WTC11 (cell line): ENCODE measurements at regions not wholly inside any gene's neighbourhood (a gene's known extent, or its start where the extent isn't known, plus 50 kb on each side); places are given as distances from the start of the nearest gene placed in this dataset.

Source experiments
- ATAC-seq: fragments of 200-7000 bp; cut with Tn5 transposase; 2 replicates; pipeline ENCODE4 v1.10.0; 2021; ENCODE audit warnings: mild to moderate bottlenecking, moderate library complexity
- CTCF ChIA-PET: fragments of 300-600 bp; sonication (Branson Sonifier 250); formaldehyde crosslinking; loops from one replicate; lab custom pipeline; 2021; ENCODE audit warnings: antibody characterized with exemption; lab: Charles Lee
- POLR2A ChIA-PET: fragments of 350-600 bp; sonication (Branson Sonifier 250); formaldehyde crosslinking; loops from one replicate; lab custom pipeline; 2021; ENCODE audit warnings: antibody characterized with exemption; lab: Charles Lee
- DNase-seq: peaks from one replicate; pipeline ENCODE4 v3.0.0; 2021; ENCODE audit warnings: low spot score
- H3K27ac Mint-ChIP-seq: 2 replicates; pipeline ENCODE4 v1.8.0; 2021; ENCODE audit warnings: mixed read lengths
- H3K27me3 Mint-ChIP-seq: 2 replicates; pipeline ENCODE4 v1.8.0; 2021; ENCODE audit warnings: low read depth, mild to moderate bottlenecking, moderate library complexity, mixed read lengths
- H3K36me3 Mint-ChIP-seq: 2 replicates; pipeline ENCODE4 v1.8.0; 2021; ENCODE audit warnings: mixed read lengths
- H3K4me1 Mint-ChIP-seq: 2 replicates; pipeline ENCODE4 v1.8.0; 2022; ENCODE audit warnings: mixed read lengths
- H3K4me3 Mint-ChIP-seq: 2 replicates; pipeline ENCODE4 v1.8.0; 2021; ENCODE audit warnings: mild to moderate bottlenecking, moderate library complexity, mixed read lengths
- H3K9me3 Mint-ChIP-seq: 2 replicates; pipeline ENCODE4 v1.8.0; 2021; ENCODE audit warnings: mixed read lengths
- AR ChIP-seq: fragments of 250-450 bp; sonication (Bioruptor Pico); IDR thresholded peaks from 2 replicates; pipeline ENCODE4 v1.9.0; 2021; ENCODE audit warnings: mild to moderate bottlenecking
- ATF2 ChIP-seq: sonication (generic); formaldehyde crosslinking; IDR thresholded peaks from 2 replicates; pipeline ENCODE4 v1.8.1; 2022; ENCODE audit warnings: low read depth, missing genetic modification reagents, borderline replicate concordance
- CBFB ChIP-seq: sonication (generic); formaldehyde crosslinking; IDR thresholded peaks from 2 replicates; pipeline ENCODE4 v1.8.1; 2022; ENCODE audit warnings: mild to moderate bottlenecking, low read depth, missing genetic modification reagents
- CREB1 ChIP-seq: sonication (generic); formaldehyde crosslinking; IDR thresholded peaks from 2 replicates; pipeline ENCODE4 v1.8.0; 2023; ENCODE audit warnings: mild to moderate bottlenecking, missing genetic modification reagents
- E2F1 ChIP-seq: sonication (generic); formaldehyde crosslinking; IDR thresholded peaks from 2 replicates; pipeline ENCODE4 v1.8.0; 2022; ENCODE audit warnings: mild to moderate bottlenecking, missing genetic modification reagents
- E2F4 ChIP-seq: sonication (generic); formaldehyde crosslinking; IDR thresholded peaks from 2 replicates; pipeline ENCODE4 v1.8.1; 2022; ENCODE audit warnings: low read depth, mild to moderate bottlenecking, moderate library complexity, missing genetic modification reagents, borderline replicate concordance
- ESRRA ChIP-seq: sonication (generic); formaldehyde crosslinking; IDR thresholded peaks from 2 replicates; pipeline ENCODE4 v1.8.1; 2022; ENCODE audit warnings: mild to moderate bottlenecking, missing genetic modification reagents, borderline replicate concordance
- FOXP1 ChIP-seq: sonication (generic); formaldehyde crosslinking; IDR thresholded peaks from 2 replicates; pipeline ENCODE4 v1.8.0; 2022; ENCODE audit warnings: missing genetic modification reagents, mild to moderate bottlenecking, moderate library complexity, borderline replicate concordance
- GRHL2 ChIP-seq: fragments of 250-450 bp; sonication (Bioruptor Pico); IDR thresholded peaks from 2 replicates; pipeline ENCODE4 v1.8.0; 2022; ENCODE audit warnings: mild to moderate bottlenecking, moderate library complexity; ENCODE audit not compliant: insufficient replicate concordance, severe bottlenecking
- HMGA2 ChIP-seq: fragments of 250-450 bp; sonication (Bioruptor Pico); IDR thresholded peaks from 2 replicates; pipeline ENCODE4 v1.4.0; 2021; ENCODE audit warnings: mild to moderate bottlenecking, moderate library complexity
- IRF1 ChIP-seq: sonication (generic); formaldehyde crosslinking; IDR thresholded peaks from 2 replicates; pipeline ENCODE4 v1.8.0; 2023; ENCODE audit warnings: missing genetic modification reagents
- MXD4 ChIP-seq: fragments of 250-450 bp; sonication (Bioruptor Pico); IDR thresholded peaks from 2 replicates; pipeline ENCODE4 v1.8.0; 2021; ENCODE audit warnings: mild to moderate bottlenecking, moderate library complexity, borderline replicate concordance
- NR3C1 ChIP-seq: sonication (generic); formaldehyde crosslinking; conservative IDR thresholded peaks from 2 replicates; pipeline ENCODE4 v1.8.1; 2023; ENCODE audit warnings: low read depth, mild to moderate bottlenecking, missing genetic modification reagents
- PREB ChIP-seq: sonication (generic); formaldehyde crosslinking; IDR thresholded peaks from 2 replicates; pipeline ENCODE4 v1.8.1; 2022; ENCODE audit warnings: mild to moderate bottlenecking, missing genetic modification reagents, moderate library complexity, borderline replicate concordance
- RORB ChIP-seq: fragments of 250-450 bp; sonication (Bioruptor Pico); IDR thresholded peaks from 2 replicates; pipeline ENCODE4 v1.9.0; 2021; ENCODE audit warnings: mild to moderate bottlenecking
- SMAD4 ChIP-seq: sonication (generic); formaldehyde crosslinking; IDR thresholded peaks from 2 replicates; pipeline ENCODE4 v1.8.0; 2022; ENCODE audit warnings: mild to moderate bottlenecking, missing genetic modification reagents
- USF1 ChIP-seq: sonication (generic); formaldehyde crosslinking; IDR thresholded peaks from 2 replicates; pipeline ENCODE4 v1.8.0; 2022; ENCODE audit warnings: mild to moderate bottlenecking, missing genetic modification reagents
- ZBTB21 ChIP-seq: sonication (generic); formaldehyde crosslinking; IDR thresholded peaks from 2 replicates; pipeline ENCODE4 v1.8.1; 2023; ENCODE audit warnings: mild to moderate bottlenecking, missing genetic modification reagents, borderline replicate concordance
- ZNF396 ChIP-seq: fragments of 250-450 bp; sonication (Bioruptor Pico); IDR thresholded peaks from 2 replicates; pipeline ENCODE4 v1.8.0; 2021; ENCODE audit warnings: mild to moderate bottlenecking, moderate library complexity, borderline replicate concordance
- ZNF416 ChIP-seq: fragments of 250-450 bp; sonication (Bioruptor Pico); IDR thresholded peaks from 2 replicates; pipeline ENCODE4 v1.9.0; 2021; ENCODE audit warnings: mild to moderate bottlenecking, inconsistent platforms
- ZNF423 ChIP-seq: fragments of 250-450 bp; sonication (Bioruptor Pico); IDR thresholded peaks from 2 replicates; pipeline ENCODE4 v2.1.2; 2022; ENCODE audit warnings: mild to moderate bottlenecking, moderate library complexity
- ZNF532 ChIP-seq: fragments of 250-450 bp; sonication (Bioruptor Pico); IDR thresholded peaks from 2 replicates; pipeline ENCODE4 v1.9.0; 2021; ENCODE audit warnings: mild to moderate bottlenecking, borderline replicate concordance
- ZNF671 ChIP-seq: fragments of 250-450 bp; sonication (Bioruptor Pico); IDR thresholded peaks from 2 replicates; pipeline ENCODE4 v1.8.0; 2021; ENCODE audit warnings: mild to moderate bottlenecking

- TF ChIP-seq NR3C1 (CRISPR knock-in tag), result no peak
- TF ChIP-seq ZNF396 (CRISPR knock-in tag), result no peak
These were observed 61.8 kb upstream of the PLEKHG1 start (continued) for GRCh38 chr6:150537893-150538292.

- Mint-ChIP-seq H3K4me1 (no peaks in the 10 kb centered on the region), H3K27me3 (peaks cover 5% of the 10 kb centered on the region; the same call in 1 of the 2 replicates), H3K36me3 (peaks cover 4% of the 10 kb centered on the region; the same call in 1 of the 2 replicates), H3K27ac (no peak overlapping the region), H3K9me3 (peaks cover 20% of the 10 kb centered on the region), H3K4me3 (no peak overlapping the region)
- ATAC-seq (no peak), DNase-seq (no peak)
- no peak for TF ChIP-seq MXD4
- TF ChIP-seq HMGA2 (CRISPR knock-in tag), result no peak
- TF ChIP-seq ATF2 (CRISPR knock-in tag), result no peak
- no peak for TF ChIP-seq IRF1 (CRISPR knock-in tag)
- no peak for TF ChIP-seq ZBTB21
- TF ChIP-seq GRHL2, result no peak
- no peak for TF ChIP-seq CBFB (CRISPR knock-in tag)
- no peak for TF ChIP-seq ZNF671
- TF ChIP-seq ESRRA (CRISPR knock-in tag), result no peak
- no peak for TF ChIP-seq ZNF423
- no peak for TF ChIP-seq ZNF416 (CRISPR knock-in tag)
- TF ChIP-seq E2F4 (CRISPR knock-in tag), result no peak
- no peak for TF ChIP-seq FOXP1
- no peak for TF ChIP-seq RORB
- no peak for TF ChIP-seq SMAD4
- no peak for TF ChIP-seq USF1 (CRISPR knock-in tag)
- no peak for TF ChIP-seq PREB
- no peak for TF ChIP-seq E2F1 (CRISPR knock-in tag)
- CTCF ChIA-PET, result no interaction called here
- POLR2A ChIA-PET, result no interaction called here
These were observed 60.6 kb upstream of the PLEKHG1 start for GRCh38 chr6:150539111-150539510.

GRCh38 chr6:150539568-150539967 lies 60.1 kb upstream of the PLEKHG1 start:
- no peak overlapping the region for H3K4me3 Mint-ChIP-seq
- peaks cover 20% of the 10 kb centered on the region for H3K9me3 Mint-ChIP-seq
- ChIA-PET POLR2A (no interaction called here), CTCF (no interaction called here)
- DNase-seq (no peak), ATAC-seq (no peak)
- H3K27ac Mint-ChIP-seq, result no peak overlapping the region
- peaks cover 4% of the 10 kb centered on the region; the same call in 1 of the 2 replicates for H3K36me3 Mint-ChIP-seq
- no peaks in the 10 kb centered on the region for H3K4me1 Mint-ChIP-seq
- H3K27me3 Mint-ChIP-seq, result peaks cover 5% of the 10 kb centered on the region; the same call in 1 of the 2 replicates
- TF ChIP-seq CREB1, result no peak
- TF ChIP-seq AR (CRISPR knock-in tag), result no peak
- no peak for TF ChIP-seq ZNF532 (CRISPR knock-in tag)
